ENCODE measurements at regions not wholly inside any gene's neighbourhood (a gene's known extent, or its start where the extent isn't known, plus 50 kb on each side); places are given as distances from the start of the nearest gene placed in this dataset.

DNA sequence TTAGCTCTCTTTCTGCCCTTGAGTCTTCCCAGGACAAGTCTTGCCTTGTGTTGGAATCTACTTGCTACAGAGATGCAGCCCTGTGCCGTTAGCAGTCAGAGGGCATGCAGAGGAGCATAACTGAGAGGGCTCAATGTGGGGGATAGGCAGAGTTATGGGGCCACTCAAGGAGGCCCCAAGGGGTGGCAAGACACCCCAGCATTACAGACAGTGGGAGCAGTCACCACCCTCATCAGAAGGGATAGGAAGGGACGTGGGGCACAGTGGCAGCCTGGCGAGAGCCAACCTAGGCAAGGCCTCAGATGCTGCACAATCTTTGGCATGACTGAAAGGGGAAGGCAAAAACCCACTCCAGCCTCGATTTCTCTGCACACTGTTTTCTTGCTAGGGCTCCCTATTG, 169.1 kb downstream of the TMEM18 start:
- no peak for DNase-seq

GRCh38 chr2:506866-507265, 170.3 kb downstream of the TMEM18 start:
- DNase-seq = no peak

DNA sequence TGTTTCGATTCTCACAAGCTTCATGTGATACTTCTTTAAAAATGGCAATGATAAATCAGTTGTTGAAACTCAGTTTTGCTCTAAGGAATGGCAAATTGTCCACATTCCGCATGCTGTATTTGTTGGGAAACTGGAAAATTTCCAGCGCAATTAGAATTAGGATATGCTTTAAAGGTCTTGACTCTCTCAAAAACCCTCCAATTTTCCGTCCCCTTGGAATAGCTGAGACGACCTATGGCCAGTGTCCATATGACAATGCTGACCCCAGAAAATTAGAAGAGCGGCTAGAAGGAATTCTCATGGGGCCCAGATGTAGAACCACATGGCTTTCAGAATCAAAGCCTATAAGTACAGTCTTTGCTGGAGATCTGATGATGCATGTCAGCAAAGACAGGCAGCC, 170.8 kb downstream of the TMEM18 start:
- no peak for DNase-seq

DNA sequence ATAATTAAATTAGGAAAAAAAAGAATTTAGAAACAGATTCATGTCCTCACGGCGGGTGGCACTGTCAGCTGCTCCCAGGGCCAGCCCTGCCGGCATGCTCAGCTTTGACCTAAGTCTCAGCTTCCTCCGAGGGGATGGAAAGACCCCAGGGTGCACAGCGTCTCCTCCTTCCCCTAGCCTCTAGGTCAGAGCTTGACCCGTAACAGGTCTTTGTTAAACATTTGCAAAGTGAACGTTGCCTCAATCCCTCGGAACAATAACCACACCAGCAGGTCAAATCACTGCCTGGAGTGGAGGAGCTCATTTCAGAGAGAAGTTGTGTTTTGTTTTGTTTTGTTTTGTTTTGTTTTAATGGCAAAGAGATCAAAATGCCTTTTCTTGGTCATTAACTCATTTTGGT, 171.3 kb downstream of the TMEM18 start:
- DNase-seq = no peak

DNA sequence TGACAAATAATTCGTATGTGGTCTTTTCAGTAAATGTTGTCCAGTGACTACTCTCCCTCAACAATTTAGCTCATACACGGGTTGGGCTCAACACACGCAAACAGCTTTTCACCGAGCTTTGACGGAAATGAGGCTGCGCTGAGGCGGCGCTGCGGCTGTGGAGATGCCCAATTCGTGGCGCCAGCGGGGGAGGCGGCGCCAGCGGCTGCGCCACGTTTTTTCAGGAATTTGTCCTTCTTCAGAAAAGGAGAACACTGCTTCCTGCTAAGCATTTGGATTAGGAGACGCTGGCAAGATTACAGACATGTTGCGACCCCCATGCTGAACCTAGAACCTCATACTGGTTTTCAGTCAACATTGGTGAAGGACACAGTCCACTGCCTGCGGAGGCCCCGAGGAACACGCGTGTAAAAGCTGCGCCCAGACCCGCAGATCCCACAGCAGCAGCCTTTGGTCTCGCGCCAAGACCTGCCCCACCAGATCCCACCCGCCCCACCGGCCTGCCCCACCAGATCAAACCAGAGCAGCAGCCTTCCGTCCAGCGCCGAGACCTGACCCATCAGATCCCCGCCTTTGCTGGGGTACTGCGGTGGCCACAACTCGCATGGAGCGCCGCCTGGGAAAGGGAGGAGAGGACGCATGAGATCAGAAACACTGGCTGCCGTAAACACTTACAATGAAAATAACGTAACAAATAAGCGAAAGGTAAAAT, 173.8 kb downstream of the TMEM18 start:
- DNase-seq = no peak

- DNase-seq = no peak
Measured at GRCh38 chr2:502831-503230, 174.4 kb downstream of the TMEM18 start.

- no peak for DNase-seq
Measured at GRCh38 chr2:501667-502066, 175.5 kb downstream of the TMEM18 start.

- no peak for DNase-seq
Measured at GRCh38 chr2:501130-501529, 176.1 kb downstream of the TMEM18 start.

DNA sequence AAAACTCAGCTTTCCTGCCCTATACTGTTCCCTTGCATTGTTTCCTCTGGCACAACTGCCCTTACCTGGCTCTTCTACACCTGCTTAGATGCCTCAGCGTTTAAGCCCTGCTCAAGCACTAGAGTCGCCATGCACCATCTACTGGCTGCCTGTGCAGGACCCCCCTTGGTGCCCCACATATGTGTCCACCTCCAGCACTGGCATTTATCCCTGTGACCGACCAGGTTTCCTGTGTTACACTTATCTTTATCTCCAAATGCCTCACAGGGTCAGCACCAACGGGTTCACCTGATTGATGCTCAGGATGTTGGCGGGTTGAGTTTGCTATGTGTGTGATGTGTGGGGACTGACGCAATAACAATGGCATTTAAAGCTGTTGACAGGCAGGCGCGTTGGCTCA, 177.5 kb downstream of the TMEM18 start:
- DNase-seq = no peak

DNA sequence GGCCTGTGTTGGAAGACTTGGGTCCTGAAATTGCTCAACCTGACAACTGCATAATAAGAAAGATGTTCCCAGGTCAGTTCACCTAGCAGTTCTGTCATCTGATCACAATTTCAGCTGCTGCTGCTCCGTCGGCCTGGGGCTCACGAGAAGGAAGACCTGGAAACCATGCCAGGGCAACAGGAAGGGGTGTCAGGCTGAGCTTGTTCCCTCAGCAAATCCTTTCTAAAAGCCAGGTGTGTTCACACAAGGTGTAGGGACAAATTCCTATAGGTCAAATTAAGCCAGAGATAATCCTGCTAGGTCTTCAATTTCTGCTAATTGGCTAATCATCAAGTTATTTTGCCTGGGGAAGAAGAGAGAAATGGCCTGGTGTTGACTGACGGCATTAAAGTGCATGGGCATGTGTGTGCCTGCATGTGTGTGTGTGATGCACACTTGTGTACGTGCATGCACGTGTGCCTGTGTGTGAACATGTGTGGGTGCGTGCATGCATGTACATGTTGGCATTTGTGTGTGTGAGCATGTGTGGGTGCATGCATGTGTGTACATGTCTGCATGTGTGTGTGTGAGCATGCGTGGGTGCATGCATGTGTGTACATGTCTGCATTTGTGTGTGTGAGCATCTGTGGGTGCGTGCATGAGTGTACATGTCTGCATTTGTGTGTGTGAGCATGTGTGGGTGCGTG, 178.6 kb downstream of the TMEM18 start:
- no peak for DNase-seq

- DNase-seq = no peak
Measured at GRCh38 chr2:497770-498492, 179.3 kb downstream of the TMEM18 start.

- DNase-seq = no peak
Measured at GRCh38 chr2:496729-497128, 180.5 kb downstream of the TMEM18 start.

GRCh38 chr2:495745-496275, 181.4 kb downstream of the TMEM18 start:
- no peak for DNase-seq

DNA sequence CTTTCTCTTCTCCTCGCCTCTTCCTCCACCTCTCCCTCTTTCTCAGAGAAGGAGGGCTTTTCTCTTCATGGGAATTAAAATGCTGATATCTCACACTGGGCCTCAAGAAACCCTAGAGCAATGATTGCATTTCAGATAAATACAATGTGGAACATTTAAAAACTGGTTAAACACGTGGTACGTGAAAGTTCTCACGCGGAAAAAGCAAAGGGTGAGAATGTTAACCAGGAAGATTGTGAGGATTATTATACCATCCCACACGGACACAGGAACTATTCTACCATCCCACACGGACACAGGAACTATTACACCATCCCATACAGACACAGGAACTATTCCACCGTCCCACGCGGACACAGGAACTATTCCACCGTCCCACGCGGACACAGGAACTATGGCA, 182.4 kb downstream of the TMEM18 start:
- no peak for DNase-seq

DNA sequence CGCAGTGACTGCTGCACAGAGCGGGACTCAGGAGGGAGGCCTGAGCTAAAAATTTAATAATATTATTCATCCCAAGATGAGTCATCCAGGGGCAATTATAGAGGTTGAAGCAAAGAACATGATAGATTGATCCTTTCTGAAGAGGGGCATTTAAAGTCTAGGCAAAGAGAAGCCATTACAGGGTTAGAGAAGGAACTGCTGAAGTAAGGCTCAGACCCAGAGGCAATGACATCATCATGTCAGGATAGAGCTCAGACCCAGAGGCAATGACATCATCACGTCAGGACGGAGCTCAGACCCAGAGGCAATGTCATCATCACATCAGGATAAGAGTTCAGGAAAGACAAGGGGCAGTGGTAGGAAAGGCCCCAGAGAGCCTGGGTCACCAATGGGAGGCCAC, 184.0 kb downstream of the TMEM18 start:
- no peak for DNase-seq

DNA sequence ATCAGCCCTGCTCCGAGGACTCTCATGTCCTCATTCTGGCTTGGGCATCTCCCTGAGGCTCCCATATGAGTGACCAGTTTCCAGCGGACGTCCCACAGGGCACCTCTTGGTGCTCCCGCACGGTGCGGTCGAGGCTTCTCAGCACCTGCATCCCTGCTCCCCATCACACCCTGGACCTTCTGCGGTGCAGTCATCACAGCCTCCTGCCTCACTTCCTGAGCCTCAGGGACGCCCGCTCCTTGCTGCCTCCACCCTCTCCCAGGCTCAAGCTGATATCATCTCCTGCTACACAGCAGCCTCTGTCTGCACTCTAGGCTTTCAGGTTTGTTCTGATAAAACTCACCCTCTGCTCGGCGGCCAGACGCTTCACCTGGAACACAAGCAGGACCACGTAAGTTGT, 185.0 kb downstream of the TMEM18 start:
- no peak for DNase-seq

DNA sequence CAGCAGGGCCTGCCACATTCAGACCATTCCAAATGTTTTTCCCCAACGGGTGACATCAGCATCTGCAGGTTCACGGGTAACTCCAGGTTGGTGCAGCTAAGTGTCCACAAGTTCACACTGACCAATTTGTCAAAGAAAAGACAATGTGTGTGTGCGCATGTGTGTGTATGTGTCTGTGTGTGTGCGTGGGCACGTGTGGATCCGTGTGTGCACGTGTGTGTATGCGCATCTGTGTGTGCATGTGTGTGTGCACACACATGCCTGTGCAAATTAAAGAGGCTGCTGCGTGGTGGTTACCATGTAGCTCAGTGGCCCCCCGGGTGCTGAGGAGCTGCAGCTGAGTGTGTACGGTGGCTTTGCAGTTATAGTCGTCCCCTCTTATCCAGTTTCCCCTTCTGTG, 187.4 kb downstream of the TMEM18 start:
- no peak for DNase-seq

DNA sequence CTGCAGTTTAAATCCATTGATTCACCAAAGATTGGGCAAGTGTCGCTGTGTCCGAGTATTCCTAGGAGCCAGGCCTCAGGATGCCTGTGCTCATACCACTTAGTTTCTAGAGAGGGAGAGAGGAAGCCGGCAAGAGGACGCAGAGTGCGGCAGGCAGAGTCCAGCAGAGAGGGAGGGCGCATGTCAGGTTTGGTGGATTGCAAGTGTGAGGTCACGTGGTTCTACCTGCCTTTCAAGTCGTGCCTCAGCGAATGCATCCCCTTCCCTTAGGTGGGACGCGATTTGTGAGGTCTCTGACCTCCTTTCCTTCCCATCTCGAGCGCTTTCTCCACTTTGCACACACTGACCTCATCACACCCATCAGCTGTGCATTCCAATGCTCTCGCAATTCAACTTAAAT, 188.1 kb downstream of the TMEM18 start:
- no peak for DNase-seq

GRCh38 chr2:487186-488079, 189.8 kb downstream of the TMEM18 start:
- no peak for DNase-seq

DNA sequence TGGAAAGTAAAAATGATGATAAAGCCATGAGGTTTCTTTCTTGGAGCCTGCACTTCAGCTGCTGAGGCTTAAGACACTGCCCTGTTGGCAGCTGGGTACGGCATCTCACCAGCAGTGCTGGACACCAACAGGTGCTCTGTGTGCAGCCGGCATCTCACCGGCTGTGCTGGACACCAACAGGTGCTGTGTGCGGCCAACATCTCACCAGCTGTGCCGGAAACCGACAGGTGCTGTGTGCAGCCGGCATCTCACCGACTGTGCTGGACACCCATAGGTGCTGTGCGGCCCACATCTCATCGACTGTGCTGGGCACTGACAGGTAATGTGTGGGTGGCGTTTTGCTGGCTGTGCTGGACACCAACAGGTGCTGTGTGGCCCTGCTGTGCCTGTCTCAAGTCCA, 190.8 kb downstream of the TMEM18 start:
- no peak for DNase-seq

- no peak for DNase-seq
Measured at GRCh38 chr2:481388-481787, 193.5 kb upstream of the ALKAL2 start.

GRCh38 chr2:479490-480176, 191.7 kb upstream of the ALKAL2 start:
- DNase-seq = peak; percentile 22

Measured in DMS79 treated with DMSO at 0.1 percent for 48 hours (cell line).